K562 (cell line): ENCODE measurements at regions not wholly inside any gene's neighbourhood (a gene's known extent, or its start where the extent isn't known, plus 50 kb on each side); places are given as distances from the start of the nearest gene placed in this dataset.
"Not testable (repeated sequence)": the region's sequence is repeated elsewhere in the genome, so short reads cannot be mapped to it uniquely, and the experiment has no call there.

Source experiments
- ATAC-seq: fragments of 200-7000 bp; cut with Tn5 transposase; 3 replicates; pipeline ENCODE4 v1.9.1; 2020; ENCODE audit warnings: moderate library complexity
- BruUV-seq: library from RNA; stranded (reverse); fragments of 400-500 nt; replicated peaks from 2 replicates; lab custom pipeline; 2021; lab: Mats Ljungman, UMichigan
- CTCF ChIA-PET: fragments of 300-600 bp; formaldehyde crosslinking; extraction: SDS; loops from one replicate; lab custom pipeline; 2021; ENCODE audit warnings: low intra/inter-chr PET ratio; lab: Yijun Ruan, JAX
- POLR2A ChIA-PET: fragments of 300-600, 350-650 bp; sonication (Branson Sonifier 250); formaldehyde crosslinking; extraction: SDS; loops from one replicate; lab custom pipeline; 2021; ENCODE audit warnings: antibody characterized with exemption, inconsistent platforms; lab: Yijun Ruan, JAX
- DNase-seq, 4 experiments: peaks; one replicate each; pipeline versions ENCODE4 v3.0.0 to v3.0.0-alpha.2; 2011 to 2018; ENCODE audit warnings: low spot score in 3 of 4, mixed read lengths in 3 of 4; ENCODE audit errors: extremely low read depth in 1 of 4
- FAIRE-seq: peaks from 2 replicates; lab custom pipeline; 2011; peaks lifted over from hg19 to GRCh38; lab: Jason Lieb, UNC
- H2AFZ ChIP-seq: 2 replicates; pipeline ENCODE4 v1.6.0; 2011; ENCODE audit warnings: low read depth, low read length, control low read depth, inconsistent platforms
- H3K27ac ChIP-seq: fragments of 200-600 bp; 3 replicates; pipeline ENCODE4 v1.8.0; 2011; ENCODE audit warnings: low read depth, mild to moderate bottlenecking, control low read depth, inconsistent platforms, low read length, moderate library complexity, mixed read lengths; ENCODE audit errors: extremely low read depth
- H3K27me3 ChIP-seq, 2 experiments: fragments of 300-600 bp in 1 of 2; 2 replicates in 1 of 2; 3 replicates in 1 of 2; pipeline versions ENCODE4 v1.6.0 to v1.8.0; 2011; ENCODE audit warnings: inconsistent platforms in 2 of 2, low read length in 2 of 2, mild to moderate bottlenecking in 1 of 2, mixed read lengths in 1 of 2, moderate library complexity in 1 of 2; ENCODE audit not compliant: control insufficient read depth in 2 of 2, insufficient read depth in 2 of 2
- H3K36me3 ChIP-seq: fragments of 300-600 bp; 3 replicates; pipeline ENCODE4 v1.8.0; 2011; ENCODE audit warnings: mild to moderate bottlenecking, low read length, inconsistent platforms; ENCODE audit not compliant: control insufficient read depth, insufficient read depth
- H3K4me1 ChIP-seq, 2 experiments: fragments of 200-600 bp in 1 of 2; replicated peaks in 1 of 2; 2 replicates in 1 of 2; 3 replicates in 1 of 2; pipeline versions ENCODE4 v1.5.1 to v1.8.0; 2011; ENCODE audit warnings: inconsistent platforms in 2 of 2, low read length in 2 of 2, mild to moderate bottlenecking in 1 of 2, mixed read lengths in 1 of 2, moderate library complexity in 1 of 2; ENCODE audit not compliant: control insufficient read depth in 2 of 2, insufficient read depth in 2 of 2
- H3K4me2 ChIP-seq: 2 replicates; pipeline ENCODE4 v1.6.1; 2011; ENCODE audit warnings: low read length, control low read depth, inconsistent platforms, mixed read lengths; ENCODE audit not compliant: insufficient read depth
- H3K4me3 ChIP-seq: fragments of 200-600 bp; sonication (generic), shearing (Covaris generic); 2 replicates; pipeline ENCODE4 v1.5.1; 2016; ENCODE audit warnings: control low read depth, inconsistent platforms
- H3K79me2 ChIP-seq: fragments of 200-600 bp; 3 replicates; pipeline ENCODE4 v1.8.0; 2011; ENCODE audit warnings: low read length, inconsistent platforms; ENCODE audit not compliant: control insufficient read depth, insufficient read depth
- H3K9ac ChIP-seq, 2 experiments: 2 replicates each; pipeline versions ENCODE4 v1.6.0 to v1.6.1; 2011; ENCODE audit warnings: low read depth in 2 of 2, low read length in 2 of 2, control low read depth in 1 of 2, inconsistent platforms in 1 of 2, mild to moderate bottlenecking in 1 of 2, mixed read lengths in 1 of 2; ENCODE audit not compliant: insufficient read depth in 1 of 2
- H3K9me1 ChIP-seq: one replicate; pipeline ENCODE4 v1.6.0; 2011; ENCODE audit warnings: inconsistent platforms, mild to moderate bottlenecking, low read length, moderate library complexity; ENCODE audit not compliant: control insufficient read depth, insufficient read depth
- H3K9me3 ChIP-seq: replicated peaks from 2 replicates; pipeline ENCODE4 v1.5.1; 2011; ENCODE audit warnings: low read depth, low read length, inconsistent platforms; ENCODE audit not compliant: control insufficient read depth, insufficient read depth
- H4K20me1 ChIP-seq: replicated peaks from 2 replicates; pipeline ENCODE4 v1.6.1; 2011; ENCODE audit warnings: low read length, inconsistent platforms, mixed read lengths; ENCODE audit not compliant: control insufficient read depth, insufficient read depth
- WGBS: fragments of 100-300 bp; shearing (Covaris generic); methylation state at CpG from one replicate; pipeline ENCODE4 v1.1.6; 2016; ENCODE audit warnings: low coverage, mixed read lengths; ENCODE audit not compliant: insufficient coverage; ENCODE audit errors: missing lambda C conversion rate; 5-methylcytosine and 5-hydroxymethylcytosine counted together
- in situ Hi-C: fragments of 300-500 bp; cut with MboI; formaldehyde crosslinking; loops from 4 replicates; pipeline ENCODE4 v1.15.0; 2018; ENCODE audit warnings: inconsistent platforms, mixed read lengths
- intact Hi-C: fragments of 100-400 bp; cut with micrococcal nuclease; formaldehyde crosslinking; loops from 2 replicates; pipeline ENCODE4 v1.14.2; 2022

DNA sequence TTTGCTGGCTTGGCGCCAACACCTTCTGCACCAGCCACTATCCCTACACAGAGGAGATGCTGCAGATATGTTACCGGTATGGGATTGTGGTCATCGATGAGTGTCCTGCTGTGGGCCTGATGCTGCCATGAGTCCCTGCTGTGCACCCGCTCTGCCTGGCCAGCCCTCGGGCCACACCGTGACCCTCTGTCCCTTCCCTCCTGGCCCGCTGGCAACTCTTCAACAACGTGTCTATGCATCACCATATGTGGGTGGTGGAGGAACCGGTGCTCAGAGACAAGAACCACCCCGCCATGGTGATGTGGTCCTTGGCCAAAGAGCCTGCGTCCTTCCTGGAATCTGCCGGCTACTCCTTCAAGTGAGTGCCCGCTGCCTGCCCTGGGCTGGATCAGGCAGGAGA, 605.4 kb upstream of the CHD1 start:
- BruUV-seq, H2AFZ ChIP-seq, H3K27ac ChIP-seq, H3K4me1 ChIP-seq, H3K4me3 ChIP-seq, H4K20me1 ChIP-seq, H3K36me3 ChIP-seq, CTCF ChIA-PET, DNase-seq, H3K79me2 ChIP-seq, POLR2A ChIA-PET, intact Hi-C loops, H3K9ac ChIP-seq, ATAC-seq, H3K4me2 ChIP-seq, H3K27me3 ChIP-seq, FAIRE-seq, H3K9me3 ChIP-seq, H3K9me1 ChIP-seq: not testable (repeated sequence)
- 0% methylated on average over 5 of the region's 13 CpGs for WGBS
- in situ Hi-C loops, result loop anchor here (10.0 kb wide), 1 partner anchor 531 kb away; no protein-coding TSS in a partner anchor

DNA sequence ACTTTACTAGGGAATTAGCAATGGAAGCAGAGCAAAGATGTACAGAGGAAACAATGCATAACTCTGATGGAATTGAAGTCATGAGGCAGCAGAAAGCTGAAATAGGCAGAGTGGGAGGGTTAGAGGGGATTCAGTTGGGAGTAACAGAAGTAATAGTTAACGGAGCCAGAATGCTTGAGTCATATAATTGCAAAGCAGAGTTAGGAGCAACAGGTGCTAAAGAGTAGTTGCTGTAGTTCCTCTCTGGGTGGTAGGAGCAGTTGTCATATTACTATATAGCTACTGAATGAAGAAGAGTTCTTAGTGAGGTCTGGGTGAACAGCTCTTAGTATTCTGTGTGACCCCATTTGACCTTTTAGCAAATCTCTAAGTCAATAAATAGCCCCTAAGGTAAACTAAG, 592.9 kb upstream of the CHD1 start:
- CTCF ChIA-PET, intact Hi-C loops: not testable (repeated sequence)
- 15% methylated on average over 1 of the region's 1 CpG for WGBS

GRCh38 chr5:99515864-99516490, 587.2 kb upstream of the CHD1 start:
- in situ Hi-C loops, result loop anchor here (5.0 kb wide), 1 partner anchor 881 kb away; no protein-coding TSS in a partner anchor
- POLR2A ChIA-PET, H3K79me2 ChIP-seq, ATAC-seq, H3K27ac ChIP-seq, intact Hi-C loops, H3K4me1 ChIP-seq, H3K9ac ChIP-seq, H3K4me2 ChIP-seq, DNase-seq, H3K9me3 ChIP-seq, H3K4me3 ChIP-seq, H2AFZ ChIP-seq, CTCF ChIA-PET, H3K9me1 ChIP-seq, H4K20me1 ChIP-seq, BruUV-seq, H3K27me3 ChIP-seq, H3K36me3 ChIP-seq, FAIRE-seq: not testable (repeated sequence)
- WGBS, result 10% methylated on average over 4 of the region's 6 CpGs

More for the DNA sequence above, 592.9 kb upstream of the CHD1 start:
- ATAC-seq, DNase-seq, H3K27ac ChIP-seq, H3K4me1 ChIP-seq, H3K27me3 ChIP-seq, H3K36me3 ChIP-seq, H2AFZ ChIP-seq, POLR2A ChIA-PET, H3K9ac ChIP-seq, BruUV-seq, H3K9me3 ChIP-seq, H3K4me3 ChIP-seq, in situ Hi-C loops, FAIRE-seq, H3K4me2 ChIP-seq, H3K9me1 ChIP-seq, H3K79me2 ChIP-seq, H4K20me1 ChIP-seq: not testable (repeated sequence)

DNA sequence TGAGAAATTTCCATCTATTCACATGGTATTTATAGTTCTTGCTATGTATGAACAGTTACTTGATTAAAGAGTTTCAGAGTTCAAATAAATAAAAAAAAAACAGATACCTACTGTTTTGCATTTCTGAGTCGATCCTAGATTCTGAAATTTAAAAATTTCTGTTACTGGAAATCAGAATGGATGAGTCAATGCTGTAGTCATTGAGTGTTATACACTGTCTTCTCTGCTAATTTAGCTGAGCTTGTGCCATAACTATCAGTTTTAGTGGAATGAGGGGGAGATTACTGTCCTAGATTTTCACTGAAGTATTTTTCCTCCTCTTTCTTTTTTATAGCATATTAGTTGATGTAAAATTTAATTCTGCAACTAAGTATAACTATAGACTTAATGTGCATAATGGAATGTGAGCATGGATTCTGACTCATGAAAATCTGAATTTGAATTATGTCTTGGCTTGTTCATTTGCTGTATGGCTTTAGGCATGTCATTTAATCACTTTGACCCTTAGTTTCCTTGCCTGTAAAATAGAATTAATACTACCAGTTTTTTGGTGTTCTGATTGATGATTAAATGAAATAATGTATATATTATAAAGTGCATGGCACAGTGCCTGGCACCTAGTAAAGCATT, 581.5 kb upstream of the CHD1 start:
- ATAC-seq, CTCF ChIA-PET, POLR2A ChIA-PET, H3K27me3 ChIP-seq, H3K27ac ChIP-seq, H3K36me3 ChIP-seq, in situ Hi-C loops, H3K4me2 ChIP-seq, H2AFZ ChIP-seq, H3K9me1 ChIP-seq, intact Hi-C loops, H3K79me2 ChIP-seq, H3K4me3 ChIP-seq, H3K4me1 ChIP-seq, FAIRE-seq, H3K9ac ChIP-seq, H4K20me1 ChIP-seq, BruUV-seq, DNase-seq, H3K9me3 ChIP-seq: not testable (repeated sequence)
- WGBS, result 0% methylated on average over 1 of the region's 1 CpG
